Liver (tissue), 8 donors: ENCODE measurements at regions not wholly inside any gene's neighbourhood (a gene's known extent, or its start where the extent isn't known, plus 50 kb on each side); places are given as distances from the start of the nearest gene placed in this dataset.

Experiments
- DNase-seq: peaks from one replicate; pipeline ENCODE4 v3.0.0-alpha.2; 2017; ENCODE audit warnings: low spot score
- H3K27ac ChIP-seq, 2 donors: one replicate each; pipeline ENCODE4 v1.7.0; 2013; ENCODE audit warnings: inconsistent platforms in 2 of 2, low read length in 2 of 2, control low read depth in 1 of 2, low read depth in 1 of 2, mild to moderate bottlenecking in 1 of 2
- H3K27me3 ChIP-seq, 4 donors: one replicate each; pipeline versions ENCODE4 v1.6.1 to v1.7.0; 2013; ENCODE audit warnings: low read length in 3 of 4, inconsistent platforms in 1 of 4, mild to moderate bottlenecking in 1 of 4, moderate library complexity in 1 of 4; ENCODE audit not compliant: control insufficient read depth in 4 of 4, insufficient read depth in 4 of 4
- H3K36me3 ChIP-seq, 4 donors: one replicate each; pipeline versions ENCODE4 v1.6.1 to v1.7.0; 2013; ENCODE audit warnings: low read length in 3 of 4, mild to moderate bottlenecking in 3 of 4, low read depth in 1 of 4, moderate library complexity in 1 of 4; ENCODE audit not compliant: control insufficient read depth in 4 of 4, insufficient read depth in 3 of 4
- H3K4me1 ChIP-seq, 4 donors: one replicate each; pipeline versions ENCODE4 v1.6.1 to v1.7.0; 2013; ENCODE audit warnings: low read length in 3 of 4, mild to moderate bottlenecking in 3 of 4, moderate library complexity in 1 of 4; ENCODE audit not compliant: control insufficient read depth in 4 of 4, insufficient read depth in 4 of 4
- H3K4me3 ChIP-seq, 3 donors: one replicate each; pipeline versions ENCODE4 v1.6.1 to v1.7.0; 2013; ENCODE audit warnings: low read length in 3 of 3, control low read depth in 1 of 3, low read depth in 1 of 3, mild to moderate bottlenecking in 1 of 3
- H3K9ac ChIP-seq, 2 donors: one replicate each; pipeline ENCODE4 v1.7.0; 2013; ENCODE audit warnings: low read length in 2 of 2, mild to moderate bottlenecking in 2 of 2, moderate library complexity in 2 of 2, control low read depth in 1 of 2, low read depth in 1 of 2
- H3K9me3 ChIP-seq, 4 donors: one replicate each; pipeline versions ENCODE4 v1.6.1 to v1.7.0; 2013; ENCODE audit warnings: low read length in 3 of 4; ENCODE audit not compliant: control insufficient read depth in 4 of 4
- ATF3 ChIP-seq: IDR thresholded peaks from 2 replicates; pipeline ENCODE4 v1.6.1; 2016; ENCODE audit warnings: antibody characterized with exemption
- CTCF ChIP-seq: fragments of 150-350 bp; IDR thresholded peaks from 2 replicates; pipeline ENCODE4 v1.5.1; 2017; ENCODE audit warnings: improper control_type of control experiment, low read depth, low read length; ENCODE audit not compliant: missing input control
- EGR1 ChIP-seq, 2 donors: IDR thresholded peaks; 2 replicates each; pipeline ENCODE4 v1.6.1; 2016 to 2018; ENCODE audit warnings: antibody characterized with exemption in 2 of 2, low read depth in 2 of 2
- FOXA1 ChIP-seq: IDR thresholded peaks from 2 replicates; pipeline ENCODE4 v1.6.1; 2016; ENCODE audit warnings: antibody characterized with exemption
- FOXA2 ChIP-seq: IDR thresholded peaks from 2 replicates; pipeline ENCODE4 v1.6.1; 2016; ENCODE audit warnings: antibody characterized with exemption
- GABPA ChIP-seq, 2 donors: IDR thresholded peaks in 1 of 2; conservative IDR thresholded peaks in 1 of 2; 2 replicates each; pipeline ENCODE4 v1.6.1; 2016; ENCODE audit warnings: antibody characterized with exemption in 2 of 2, mild to moderate bottlenecking in 1 of 2, moderate library complexity in 1 of 2
- HNF4A ChIP-seq, 2 donors: conservative IDR thresholded peaks; 2 replicates each; pipeline ENCODE4 v1.6.1; 2016; ENCODE audit warnings: antibody characterized with exemption in 2 of 2, mild to moderate bottlenecking in 2 of 2
- HNF4G ChIP-seq: IDR thresholded peaks from 2 replicates; pipeline ENCODE4 v1.6.1; 2016; ENCODE audit warnings: antibody characterized with exemption
- JUND ChIP-seq, 2 donors: IDR thresholded peaks; 2 replicates each; pipeline ENCODE4 v1.6.1; 2016; ENCODE audit warnings: antibody characterized with exemption in 2 of 2
- MAX ChIP-seq: IDR thresholded peaks from 2 replicates; pipeline ENCODE4 v1.6.1; 2016; ENCODE audit warnings: antibody characterized with exemption
- NR2F2 ChIP-seq: IDR thresholded peaks from 2 replicates; pipeline ENCODE4 v1.6.1; 2016; ENCODE audit warnings: antibody characterized with exemption
- RAD21 ChIP-seq, 2 donors: IDR thresholded peaks; 2 replicates each; pipeline ENCODE4 v1.6.1; 2016; ENCODE audit warnings: antibody characterized with exemption in 2 of 2, mild to moderate bottlenecking in 2 of 2
- REST ChIP-seq: IDR thresholded peaks from 2 replicates; pipeline ENCODE4 v1.6.1; 2016; ENCODE audit warnings: antibody characterized with exemption, mild to moderate bottlenecking
- RXRA ChIP-seq, 2 donors: IDR thresholded peaks; 2 replicates each; pipeline ENCODE4 v1.6.1; 2017 to 2018; ENCODE audit warnings: antibody characterized with exemption in 2 of 2, mild to moderate bottlenecking in 1 of 2
- SP1 ChIP-seq: IDR thresholded peaks from 2 replicates; pipeline ENCODE4 v1.6.1; 2018; ENCODE audit warnings: antibody characterized with exemption, mild to moderate bottlenecking
- TAF1 ChIP-seq: conservative IDR thresholded peaks from 2 replicates; pipeline ENCODE4 v1.6.1; 2016; ENCODE audit warnings: antibody characterized with exemption, mild to moderate bottlenecking
- YY1 ChIP-seq: IDR thresholded peaks from 2 replicates; pipeline ENCODE4 v1.6.1; 2016; ENCODE audit warnings: antibody characterized with exemption, mild to moderate bottlenecking
- ZBTB33 ChIP-seq: IDR thresholded peaks from 2 replicates; pipeline ENCODE4 v1.6.1; 2016; ENCODE audit warnings: antibody characterized with exemption
- WGBS: extraction: QIAGEN DNeasy Blood & Tissue Kit; methylation state at CpG from one replicate; pipeline ENCODE4 v1.1.7; 2013; 5-methylcytosine and 5-hydroxymethylcytosine counted together
- donor health status: healthy.
- donor health status: healthy.
- donor health status: healthy.
- donor health status: healthy.
- donor health status: healthy.

- DNase-seq, result no peak
- Histone ChIP-seq H3K9ac (no peak overlapping the region), H3K4me3 (no peak overlapping the region), H3K9me3 (no peaks in the 10 kb centered on the region), H3K4me1 (no peaks in the 10 kb centered on the region), H3K27me3 (no peaks in the 10 kb centered on the region), H3K36me3 (no peaks in the 10 kb centered on the region), H3K27ac (no peak overlapping the region)
- TF ChIP-seq JUND (IDR thresholded peaks at IDR 0.05), result no peak
- peak; percentile 80 to 86 for TF ChIP-seq RAD21 (IDR thresholded peaks at IDR 0.05)
- TF ChIP-seq HNF4G, result no peak
- no peak for TF ChIP-seq RXRA (IDR thresholded peaks at IDR 0.05)
- no peak for TF ChIP-seq ZBTB33
- TF ChIP-seq CTCF, result peak; percentile 44
- TF ChIP-seq HNF4A (conservative IDR thresholded peaks at IDR 0.05), result no peak
- no peak for TF ChIP-seq YY1
- TF ChIP-seq REST, result no peak
- no peak for TF ChIP-seq EGR1 (IDR thresholded peaks at IDR 0.05; ENCODE audit: low read depth in 2 of 2)
- no peak for TF ChIP-seq NR2F2
- TF ChIP-seq FOXA1, result no peak
- no peak for TF ChIP-seq FOXA2
Observed at GRCh38 chr4:149031399-149031798, 589.2 kb upstream of the NR3C2 start.

- Histone ChIP-seq H3K4me1 (no peaks in the 10 kb centered on the region), H3K9ac (no peak overlapping the region), H3K36me3 (no peaks in the 10 kb centered on the region), H3K9me3 (no peaks in the 10 kb centered on the region), H3K27me3 (no peaks in the 10 kb centered on the region), H3K27ac (no peak overlapping the region), H3K4me3 (no peak overlapping the region)
- no peak for DNase-seq
- WGBS, result 79% methylated on average over 4 of the region's 4 CpGs
- TF ChIP-seq ATF3 (no peak), TAF1 (no peak), SP1 (no peak), HNF4A (conservative IDR thresholded peaks at IDR 0.05) (no peak), HNF4G (no peak), GABPA (IDR thresholded peaks at IDR 0.05 in 1 of 2, conservative IDR thresholded peaks at IDR 0.05 in 1 of 2) (no peak), FOXA2 (no peak), MAX (no peak), YY1 (no peak), RAD21 (IDR thresholded peaks at IDR 0.05) (no peak), RXRA (IDR thresholded peaks at IDR 0.05) (no peak), EGR1 (IDR thresholded peaks at IDR 0.05; ENCODE audit: low read depth in 2 of 2) (no peak), JUND (IDR thresholded peaks at IDR 0.05) (no peak), FOXA1 (no peak), REST (no peak), NR2F2 (no peak), CTCF (no peak)
Observed at GRCh38 chr4:149029056-149029651, 586.9 kb upstream of the NR3C2 start.
